Uterus (tissue), 2 donors: ENCODE measurements at regions not wholly inside any gene's neighbourhood (a gene's known extent, or its start where the extent isn't known, plus 50 kb on each side); places are given as distances from the start of the nearest gene placed in this dataset.

Source experiments
- POLR2A ChIP-seq, 2 donors: fragments of 450-650 bp; IDR thresholded peaks; one replicate each; pipeline ENCODE4 v1.6.1; 2016; ENCODE audit warnings: antibody characterized with exemption in 2 of 2, mild to moderate bottlenecking in 1 of 2, moderate library complexity in 1 of 2
- TF ChIP-seq, protein P1 (sequence below), 4 experiments: fragments of 200-600 bp in 2 of 4; fragments of 450-650 bp in 2 of 4; sonication (generic) in 2 of 4; IDR thresholded peaks; one replicate each; pipeline ENCODE4 v1.5.1; 2016 to 2019; ENCODE audit warnings: antibody characterized with exemption in 4 of 4, mild to moderate bottlenecking in 2 of 4, moderate library complexity in 1 of 4

DNA sequence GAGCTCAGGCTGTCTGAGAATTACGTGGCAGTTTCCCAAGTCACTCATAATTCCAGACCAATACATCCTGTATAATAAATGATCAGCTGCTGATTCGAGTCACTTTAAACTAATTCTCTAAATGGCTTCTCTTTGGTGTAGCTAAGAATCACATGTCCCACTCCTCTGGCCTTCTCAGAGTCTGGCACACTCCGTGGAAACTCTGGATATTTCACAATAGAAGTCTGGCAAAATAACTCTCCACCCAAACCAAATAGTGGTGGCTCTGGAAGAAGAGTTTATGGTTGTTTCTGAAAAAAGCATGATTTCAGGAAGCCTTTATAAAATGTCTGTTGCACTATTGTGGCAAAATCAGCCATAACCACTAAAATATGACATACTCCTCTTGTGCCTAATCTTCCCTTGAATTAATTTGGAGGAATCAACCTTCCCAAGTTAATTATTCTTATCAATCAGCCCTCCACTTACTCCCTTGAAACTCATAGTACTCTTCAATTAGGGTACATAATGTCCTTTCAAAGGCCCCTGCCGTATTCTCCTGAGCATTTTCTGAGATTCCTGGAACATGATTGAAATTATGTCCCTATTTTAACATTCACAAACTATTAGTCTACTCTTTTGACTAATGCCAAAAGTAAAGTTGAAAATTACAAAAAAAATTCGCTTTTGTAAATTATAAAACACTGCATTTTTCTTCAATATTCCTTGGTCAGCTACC, 991.6 kb downstream of the FAT4 start:
- no peak for TF ChIP-seq POLR2A (IDR thresholded peaks at IDR 0.05)
- TF ChIP-seq, protein P1, sequence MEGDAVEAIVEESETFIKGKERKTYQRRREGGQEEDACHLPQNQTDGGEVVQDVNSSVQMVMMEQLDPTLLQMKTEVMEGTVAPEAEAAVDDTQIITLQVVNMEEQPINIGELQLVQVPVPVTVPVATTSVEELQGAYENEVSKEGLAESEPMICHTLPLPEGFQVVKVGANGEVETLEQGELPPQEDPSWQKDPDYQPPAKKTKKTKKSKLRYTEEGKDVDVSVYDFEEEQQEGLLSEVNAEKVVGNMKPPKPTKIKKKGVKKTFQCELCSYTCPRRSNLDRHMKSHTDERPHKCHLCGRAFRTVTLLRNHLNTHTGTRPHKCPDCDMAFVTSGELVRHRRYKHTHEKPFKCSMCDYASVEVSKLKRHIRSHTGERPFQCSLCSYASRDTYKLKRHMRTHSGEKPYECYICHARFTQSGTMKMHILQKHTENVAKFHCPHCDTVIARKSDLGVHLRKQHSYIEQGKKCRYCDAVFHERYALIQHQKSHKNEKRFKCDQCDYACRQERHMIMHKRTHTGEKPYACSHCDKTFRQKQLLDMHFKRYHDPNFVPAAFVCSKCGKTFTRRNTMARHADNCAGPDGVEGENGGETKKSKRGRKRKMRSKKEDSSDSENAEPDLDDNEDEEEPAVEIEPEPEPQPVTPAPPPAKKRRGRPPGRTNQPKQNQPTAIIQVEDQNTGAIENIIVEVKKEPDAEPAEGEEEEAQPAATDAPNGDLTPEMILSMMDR (IDR thresholded peaks at IDR 0.05), result no peak
